GM18861 (cell line): ENCODE measurements at regions not wholly inside any gene's neighbourhood (a gene's known extent, or its start where the extent isn't known, plus 50 kb on each side); places are given as distances from the start of the nearest gene placed in this dataset.

Experiments
- ATAC-seq: cut with Tn5 transposase; IDR thresholded peaks from one replicate; pipeline ENCODE4 v1.9.1; 2021; ENCODE audit not compliant: unreplicated experiment

GRCh38 chr1:87715471-87715870 is 386.8 kb downstream of the LMO4 start:
- no peak for ATAC-seq

- no peak for ATAC-seq
These were observed 388.5 kb downstream of the LMO4 start for GRCh38 chr1:87717157-87717670.

- no peak for ATAC-seq
These were observed 389.7 kb downstream of the LMO4 start for GRCh38 chr1:87718241-87718950.

GRCh38 chr1:87719658-87720057 is 391.0 kb downstream of the LMO4 start:
- ATAC-seq = no peak

- ATAC-seq = no peak
These were observed 391.9 kb downstream of the LMO4 start for GRCh38 chr1:87720561-87720960.

- ATAC-seq = no peak
These were observed 394.5 kb downstream of the LMO4 start for GRCh38 chr1:87723193-87723592.

GRCh38 chr1:87728169-87728568 is 399.5 kb downstream of the LMO4 start:
- no peak for ATAC-seq

- no peak for ATAC-seq
These were observed 401.9 kb downstream of the LMO4 start for GRCh38 chr1:87730274-87731216.

- ATAC-seq = no peak
These were observed 404.7 kb downstream of the LMO4 start for GRCh38 chr1:87733386-87733785.

- no peak for ATAC-seq
These were observed 407.1 kb downstream of the LMO4 start for GRCh38 chr1:87735750-87736149.

GRCh38 chr1:87739141-87739540 is 410.5 kb downstream of the LMO4 start:
- no peak for ATAC-seq

- no peak for ATAC-seq
These were observed 411.0 kb downstream of the LMO4 start for GRCh38 chr1:87739704-87740103.

GRCh38 chr1:87743256-87743655 is 414.6 kb downstream of the LMO4 start:
- no peak for ATAC-seq

GRCh38 chr1:87744056-87744455 is 415.4 kb downstream of the LMO4 start:
- ATAC-seq = no peak

- ATAC-seq = no peak
These were observed 416.1 kb downstream of the LMO4 start for GRCh38 chr1:87744763-87745162.

- ATAC-seq = no peak
These were observed 424.7 kb downstream of the LMO4 start for GRCh38 chr1:87753366-87753765.

GRCh38 chr1:87754139-87754538 is 425.5 kb downstream of the LMO4 start:
- no peak for ATAC-seq

- no peak for ATAC-seq
These were observed 429.0 kb downstream of the LMO4 start for GRCh38 chr1:87757676-87758075.

- no peak for ATAC-seq
These were observed 430.9 kb downstream of the LMO4 start for GRCh38 chr1:87759421-87760087.

GRCh38 chr1:87760155-87760554 is 431.5 kb downstream of the LMO4 start:
- ATAC-seq = no peak

- ATAC-seq = no peak
These were observed 432.0 kb downstream of the LMO4 start for GRCh38 chr1:87760654-87761053.
